Ovary (tissue), 7 donors: ENCODE measurements at regions not wholly inside any gene's neighbourhood (a gene's known extent, or its start where the extent isn't known, plus 50 kb on each side); places are given as distances from the start of the nearest gene placed in this dataset.

Source experiments
- DNase-seq, 5 donors: peaks; one replicate each; pipeline ENCODE4 v3.0.0-alpha.2; 2019 to 2020
- H3K27ac ChIP-seq, 2 donors: fragments of 200-600 bp; one replicate each; pipeline versions ENCODE4 v1.5.1 to v1.8.0; 2019 to 2022
- H3K27me3 ChIP-seq: fragments of 200-600 bp; one replicate; pipeline ENCODE4 v1.8.0; 2022
- H3K36me3 ChIP-seq: fragments of 200-600 bp; sonication (generic); one replicate; pipeline ENCODE4 v1.5.1; 2019
- H3K4me1 ChIP-seq: one replicate; pipeline ENCODE4 v1.8.1; 2013; ENCODE audit warnings: mild to moderate bottlenecking, moderate library complexity; ENCODE audit not compliant: insufficient read depth
- H3K4me3 ChIP-seq: fragments of 200-600 bp; sonication (generic); one replicate; pipeline ENCODE4 v1.5.1; 2017
- H3K9me3 ChIP-seq, 2 donors: fragments of 200-600 bp in 1 of 2; sonication (generic) in 1 of 2; one replicate each; pipeline versions ENCODE4 v1.5.1 to v1.8.1; 2013 to 2019; ENCODE audit warnings: mild to moderate bottlenecking in 1 of 2, moderate library complexity in 1 of 2
- EP300 ChIP-seq: sonication (generic); formaldehyde crosslinking; IDR thresholded peaks from one replicate; pipeline ENCODE4 v1.6.1; 2017; ENCODE audit warnings: antibody characterized with exemption
- POLR2A ChIP-seq: fragments of 450-650 bp; IDR thresholded peaks from one replicate; pipeline ENCODE4 v1.6.1; 2017; ENCODE audit warnings: antibody characterized with exemption, mild to moderate bottlenecking, moderate library complexity
- WGBS, 3 donors: extraction: QIAGEN DNeasy Blood & Tissue Kit in 1 of 3; methylation state at CpG; one replicate each; pipeline versions ENCODE4 v1.1.5 to v1.1.7; 2013 to 2017; 5-methylcytosine and 5-hydroxymethylcytosine counted together
- intact Hi-C, 4 donors: fragments of 100-400 bp; cut with DNase I; formaldehyde crosslinking; loops; one replicate each; pipeline versions ENCODE4 v1.11.0 to v1.15.1; 2022 to 2023
- TF ChIP-seq, protein P1 (sequence below), 3 donors: fragments of 450-650 bp in 2 of 3; fragments of 200-600 bp in 1 of 3; IDR thresholded peaks; one replicate each; pipeline versions ENCODE4 v1.5.1 to v1.8.0; 2016 to 2022; ENCODE audit warnings: antibody characterized with exemption in 3 of 3, mild to moderate bottlenecking in 1 of 3
- donor health status: DM: no; HTN: no; CAD: no; lungs with moderate emphysema.
- donor health status: DM: no; HTN: no; CAD: no.
- donor health status: Bipolar disorder and iron deficiency.
- donor health status: DM: no; HTN: no; CAD: no.
- donor health status: DM: yes; HTN: yes; CAD: no.

DNA sequence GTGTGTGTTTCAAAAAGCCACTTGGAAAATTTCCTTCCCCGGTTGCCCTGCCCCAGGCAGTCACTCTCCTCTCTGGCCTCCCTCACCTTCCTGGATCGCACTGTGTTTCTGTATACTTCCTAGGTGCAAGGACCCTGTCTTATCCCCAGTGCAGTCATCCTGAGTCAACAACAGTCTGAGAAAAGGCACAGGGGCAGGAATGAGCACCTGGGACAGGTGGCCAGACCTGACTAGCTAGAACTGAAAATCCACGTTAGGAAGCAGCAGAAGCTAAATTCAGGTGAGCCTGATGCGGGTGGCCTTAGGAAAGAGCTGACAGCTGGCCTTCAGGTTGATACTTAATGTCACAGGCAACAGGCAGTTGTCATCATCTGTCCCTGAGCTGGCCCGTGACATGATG is 62.9 kb upstream of the VGLL4 start:
- peaks cover 1% of the 10 kb centered on the region for H3K4me1 ChIP-seq
- no peaks in the 10 kb centered on the region for H3K27me3 ChIP-seq
- no peaks in the 10 kb centered on the region for H3K9me3 ChIP-seq
- no peak overlapping the region for H3K27ac ChIP-seq
- intact Hi-C loops = no loop called here
- no peaks in the 10 kb centered on the region for H3K36me3 ChIP-seq
- TF ChIP-seq POLR2A (no peak), EP300 (no peak)
- TF ChIP-seq, protein P1, sequence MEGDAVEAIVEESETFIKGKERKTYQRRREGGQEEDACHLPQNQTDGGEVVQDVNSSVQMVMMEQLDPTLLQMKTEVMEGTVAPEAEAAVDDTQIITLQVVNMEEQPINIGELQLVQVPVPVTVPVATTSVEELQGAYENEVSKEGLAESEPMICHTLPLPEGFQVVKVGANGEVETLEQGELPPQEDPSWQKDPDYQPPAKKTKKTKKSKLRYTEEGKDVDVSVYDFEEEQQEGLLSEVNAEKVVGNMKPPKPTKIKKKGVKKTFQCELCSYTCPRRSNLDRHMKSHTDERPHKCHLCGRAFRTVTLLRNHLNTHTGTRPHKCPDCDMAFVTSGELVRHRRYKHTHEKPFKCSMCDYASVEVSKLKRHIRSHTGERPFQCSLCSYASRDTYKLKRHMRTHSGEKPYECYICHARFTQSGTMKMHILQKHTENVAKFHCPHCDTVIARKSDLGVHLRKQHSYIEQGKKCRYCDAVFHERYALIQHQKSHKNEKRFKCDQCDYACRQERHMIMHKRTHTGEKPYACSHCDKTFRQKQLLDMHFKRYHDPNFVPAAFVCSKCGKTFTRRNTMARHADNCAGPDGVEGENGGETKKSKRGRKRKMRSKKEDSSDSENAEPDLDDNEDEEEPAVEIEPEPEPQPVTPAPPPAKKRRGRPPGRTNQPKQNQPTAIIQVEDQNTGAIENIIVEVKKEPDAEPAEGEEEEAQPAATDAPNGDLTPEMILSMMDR (IDR thresholded peaks at IDR 0.05) = no peak
- no peak for DNase-seq
- WGBS, 3 donors = 93 to 98% (median 96%) methylated on average over 5 of the region's 5 CpGs
- H3K4me3 ChIP-seq = no peak overlapping the region

DNA sequence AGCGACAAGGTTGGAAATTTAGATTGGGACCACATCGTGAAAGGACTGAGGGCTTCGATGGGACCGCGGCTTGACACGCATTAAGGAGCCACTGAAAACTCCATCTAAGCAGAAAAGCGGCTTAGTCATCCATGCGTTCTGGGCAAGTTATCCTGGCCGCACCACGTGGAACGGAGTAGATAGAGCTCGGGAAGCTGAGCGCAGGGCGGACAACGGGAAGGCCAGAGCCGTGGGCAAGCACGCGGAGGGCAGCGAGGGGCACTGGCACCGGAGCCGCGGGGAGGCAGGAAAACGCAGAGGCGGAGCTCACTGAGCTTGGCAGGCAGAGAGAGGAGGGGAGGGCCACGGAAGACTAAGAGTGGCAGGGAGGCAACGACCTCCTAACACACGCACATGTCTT is 61.3 kb upstream of the VGLL4 start:
- no peak for TF ChIP-seq EP300
- TF ChIP-seq, protein P1 (IDR thresholded peaks at IDR 0.05) = no peak
- TF ChIP-seq POLR2A = no peak
- no peak overlapping the region for H3K4me3 ChIP-seq
- intact Hi-C loops = no loop called here
- H3K36me3 ChIP-seq = no peaks in the 10 kb centered on the region
- H3K27me3 ChIP-seq = no peaks in the 10 kb centered on the region
- no peak for DNase-seq
- H3K4me1 ChIP-seq = peaks cover 1% of the 10 kb centered on the region
- no peaks in the 10 kb centered on the region for H3K9me3 ChIP-seq
- WGBS, 3 donors = 76 to 82% (median 81%) methylated on average over 27 of the region's 27 CpGs
- no peak overlapping the region for H3K27ac ChIP-seq

DNA sequence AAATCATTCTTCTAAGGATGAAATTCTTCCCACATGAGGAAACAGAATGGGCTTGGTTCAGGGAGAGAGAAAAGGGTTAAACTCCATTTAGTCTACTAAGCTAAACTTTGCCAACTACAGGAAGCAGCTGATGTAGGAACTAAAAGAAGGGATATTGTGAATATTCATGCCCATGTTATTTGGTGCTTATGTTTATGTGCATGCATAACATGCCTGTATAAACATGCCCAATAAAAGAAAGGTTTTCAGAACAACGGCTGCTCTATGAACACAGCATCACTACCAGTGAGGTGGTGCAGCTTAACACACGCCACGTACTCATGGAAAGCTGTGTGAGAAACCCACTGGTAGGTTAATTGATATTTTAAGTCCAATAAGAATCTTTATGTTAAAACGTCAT is 59.4 kb upstream of the VGLL4 start:
- TF ChIP-seq EP300 = no peak
- no peak for TF ChIP-seq POLR2A
- TF ChIP-seq, protein P1 (IDR thresholded peaks at IDR 0.05) = no peak
- H3K36me3 ChIP-seq = no peaks in the 10 kb centered on the region
- H3K9me3 ChIP-seq = no peaks in the 10 kb centered on the region
- WGBS, 3 donors = 66 to 75% (median 74%) methylated on average over 4 of the region's 4 CpGs
- no peaks in the 10 kb centered on the region for H3K27me3 ChIP-seq
- DNase-seq = no peak
- H3K4me3 ChIP-seq = no peak overlapping the region
- H3K27ac ChIP-seq = no peak overlapping the region
- H3K4me1 ChIP-seq = no peaks in the 10 kb centered on the region
- intact Hi-C loops = no loop called here

DNA sequence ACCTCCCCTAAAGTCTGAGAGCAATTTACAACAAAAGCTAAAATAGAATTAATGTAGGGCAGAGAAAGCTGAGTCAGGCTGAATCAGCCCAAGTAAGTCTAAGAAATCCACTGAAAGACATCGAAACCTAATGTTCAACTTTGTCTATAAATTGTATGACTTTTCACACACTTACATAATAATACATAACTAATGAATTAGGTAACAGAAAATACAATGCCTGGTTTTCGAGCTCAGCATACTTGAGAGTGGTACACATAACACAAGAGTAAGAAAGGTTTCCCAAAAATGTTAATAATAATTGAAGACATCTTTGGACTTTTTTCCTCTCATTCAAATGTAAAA is 55.3 kb upstream of the VGLL4 start:
- H3K9me3 ChIP-seq = no peaks in the 10 kb centered on the region
- 81 to 87% (median 87%) methylated on average over 2 of the region's 2 CpGs for WGBS, 3 donors
- no peak for DNase-seq
- no peaks in the 10 kb centered on the region for H3K36me3 ChIP-seq
- TF ChIP-seq POLR2A (no peak), EP300 (no peak)
- TF ChIP-seq, protein P1 (IDR thresholded peaks at IDR 0.05) = no peak
- H3K27ac ChIP-seq = no peak overlapping the region
- no peaks in the 10 kb centered on the region for H3K27me3 ChIP-seq
- H3K4me1 ChIP-seq = no peaks in the 10 kb centered on the region
- intact Hi-C loops = loop anchor here in 1 of 4 donors (2.0 kb wide), 1 partner anchor 14 kb away; no protein-coding TSS in a partner anchor
- no peak overlapping the region for H3K4me3 ChIP-seq
